ENCODE measurements at regions not wholly inside any gene's neighbourhood (a gene's known extent, or its start where the extent isn't known, plus 50 kb on each side); places are given as distances from the start of the nearest gene placed in this dataset.

- no peak overlapping the region for H3K4me2 ChIP-seq (ENCODE audit: insufficient read depth, insufficient read length, low read length)
- WGBS (ENCODE audit: extremely low coverage, insufficient read length, low lambda C conversion rate), result no CpG with 5 or more reads among the region's 4 CpGs
- Mint-ChIP-seq H3K4me1 (no peaks in the 10 kb centered on the region; a peak in 1 of 4 replicates), H3K4me3 (no peak overlapping the region), H3K36me3 (ENCODE audit: insufficient read depth in 1 of 3, low read depth in 3 of 3) (no peaks in the 10 kb centered on the region), H3K27ac (no peak overlapping the region), H3K9me3 (no peaks in the 10 kb centered on the region; a peak in 1 of 5 replicates), H3K27me3 (ENCODE audit: low read depth) (no peaks in the 10 kb centered on the region; the same call in 1 of the 2 replicates)
- H4K5ac ChIP-seq (ENCODE audit: insufficient read length, low read depth, low read length), result no peak overlapping the region
- no peaks in the 10 kb centered on the region for H3K23me2 ChIP-seq (ENCODE audit: insufficient read length, low read depth, low read length, poor library complexity, severe bottlenecking)
- no peak overlapping the region for H3K56ac ChIP-seq (ENCODE audit: insufficient read length, low read depth, low read length)
- H3K4me1 ChIP-seq (ENCODE audit: insufficient read depth, low read length), result no peaks in the 10 kb centered on the region
- TF ChIP-seq, protein P1, sequence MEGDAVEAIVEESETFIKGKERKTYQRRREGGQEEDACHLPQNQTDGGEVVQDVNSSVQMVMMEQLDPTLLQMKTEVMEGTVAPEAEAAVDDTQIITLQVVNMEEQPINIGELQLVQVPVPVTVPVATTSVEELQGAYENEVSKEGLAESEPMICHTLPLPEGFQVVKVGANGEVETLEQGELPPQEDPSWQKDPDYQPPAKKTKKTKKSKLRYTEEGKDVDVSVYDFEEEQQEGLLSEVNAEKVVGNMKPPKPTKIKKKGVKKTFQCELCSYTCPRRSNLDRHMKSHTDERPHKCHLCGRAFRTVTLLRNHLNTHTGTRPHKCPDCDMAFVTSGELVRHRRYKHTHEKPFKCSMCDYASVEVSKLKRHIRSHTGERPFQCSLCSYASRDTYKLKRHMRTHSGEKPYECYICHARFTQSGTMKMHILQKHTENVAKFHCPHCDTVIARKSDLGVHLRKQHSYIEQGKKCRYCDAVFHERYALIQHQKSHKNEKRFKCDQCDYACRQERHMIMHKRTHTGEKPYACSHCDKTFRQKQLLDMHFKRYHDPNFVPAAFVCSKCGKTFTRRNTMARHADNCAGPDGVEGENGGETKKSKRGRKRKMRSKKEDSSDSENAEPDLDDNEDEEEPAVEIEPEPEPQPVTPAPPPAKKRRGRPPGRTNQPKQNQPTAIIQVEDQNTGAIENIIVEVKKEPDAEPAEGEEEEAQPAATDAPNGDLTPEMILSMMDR (conservative IDR thresholded peaks at IDR 0.05), result no peak
- no peak overlapping the region for H3K18ac ChIP-seq (ENCODE audit: insufficient read length, low read depth, low read length)
- H2BK15ac ChIP-seq (ENCODE audit: low read depth, low read length), result no peak overlapping the region
- H2AK5ac ChIP-seq (ENCODE audit: insufficient read length, low read length), result no peak overlapping the region
- H4K91ac ChIP-seq (ENCODE audit: insufficient read length, low read depth, low read length), result no peak overlapping the region
- no peak overlapping the region for H3K14ac ChIP-seq (ENCODE audit: insufficient read depth, low read length)
- no peak overlapping the region for H3K23ac ChIP-seq (ENCODE audit: insufficient read length, low read depth, low read length)
- no peaks in the 10 kb centered on the region for H3K79me1 ChIP-seq (ENCODE audit: insufficient read depth, low read depth, low read length, poor library complexity, severe bottlenecking)
- no peaks in the 10 kb centered on the region for H3K9me3 ChIP-seq (ENCODE audit: control insufficient read depth, low read depth, low read length)
- no peak overlapping the region for H3K4ac ChIP-seq (ENCODE audit: low read depth, low read length)
- no peak overlapping the region for H3K9ac ChIP-seq (ENCODE audit: extremely low read depth, insufficient read length, low read length)
- no peak overlapping the region for H2AFZ ChIP-seq (ENCODE audit: low read length)
- H3K79me2 ChIP-seq (ENCODE audit: insufficient read depth, low read length), result no peaks in the 10 kb centered on the region
- no peak for DNase-seq
- no peak overlapping the region for H4K8ac ChIP-seq (replicated peaks; ENCODE audit: insufficient read length, low read depth, low read length)
- no peaks in the 10 kb centered on the region for H3K27me3 ChIP-seq (ENCODE audit: insufficient read depth, low read length)
- H2BK20ac ChIP-seq (ENCODE audit: low read depth, low read length, poor library complexity, severe bottlenecking), result no peak overlapping the region
- H2BK12ac ChIP-seq (ENCODE audit: insufficient read length, low read depth, low read length), result no peak overlapping the region
- H3T11ph ChIP-seq (ENCODE audit: low read length), result no peak overlapping the region
- H2BK120ac ChIP-seq (ENCODE audit: low read depth, low read length, poor library complexity, severe bottlenecking), result no peak overlapping the region
- no peak overlapping the region for H3K27ac ChIP-seq (ENCODE audit: insufficient read length, low read depth, low read length)
- H2BK5ac ChIP-seq (ENCODE audit: insufficient read length, low read length), result no peak overlapping the region
- no peaks in the 10 kb centered on the region for H4K20me1 ChIP-seq (ENCODE audit: control insufficient read depth, insufficient read depth, insufficient read length)
Measured at GRCh38 chr16:80279656-80280055, 261.1 kb upstream of the DYNLRB2 start.

All from H9 (cell line).